ENCODE measurements at regions not wholly inside any gene's neighbourhood (a gene's known extent, or its start where the extent isn't known, plus 50 kb on each side); places are given as distances from the start of the nearest gene placed in this dataset.

- Histone ChIP-seq H3K14ac (ENCODE audit: insufficient read length) (no peak overlapping the region), H3K9ac (replicated peaks in 1 of 4; ENCODE audit: extremely low read depth in 1 of 4, low read depth in 3 of 4, low read length in 3 of 4) (no peak overlapping the region), H3K4me1 (replicated peaks in 1 of 4; ENCODE audit: control insufficient read depth in 3 of 4, insufficient read depth in 4 of 4, low read length in 3 of 4) (no peaks in the 10 kb centered on the region), H2BK12ac (ENCODE audit: low read depth, low read length) (no peak overlapping the region), H3K4me3 (ENCODE audit: extremely low read depth in 1 of 4, insufficient read depth in 2 of 4, low read depth in 3 of 4, low read length in 4 of 4) (no peak overlapping the region), H3K23ac (ENCODE audit: insufficient read length) (no peak overlapping the region), H3K9me3 (ENCODE audit: insufficient read depth in 2 of 2, low read depth in 1 of 2, low read length in 1 of 2) (peaks cover 0 to 5% of the 10 kb centered on the region in 2 experiments; a peak in 1 of 4 replicates), H3K56ac (replicated peaks; ENCODE audit: insufficient read length, low read depth, low read length) (no peak overlapping the region), H3K23me2 (ENCODE audit: low read depth, low read length) (peaks cover 1% of the 10 kb centered on the region; the same call in 1 of the 2 replicates), H2BK5ac (ENCODE audit: low read depth, low read length) (no peak overlapping the region), H3K4me2 (ENCODE audit: insufficient read depth in 1 of 2, low read depth in 2 of 2, low read length in 2 of 2) (no peak overlapping the region), H4K91ac (replicated peaks; ENCODE audit: insufficient read length, low read length) (no peak overlapping the region), H3K27me3 (replicated peaks in 1 of 4; ENCODE audit: control insufficient read depth in 3 of 4, extremely low read depth in 1 of 4, insufficient read depth in 3 of 4, low read length in 3 of 4) (no peaks in the 10 kb centered on the region), H3K36me3 (ENCODE audit: control insufficient read depth in 2 of 4, insufficient read depth in 4 of 4, low read length in 3 of 4) (no peaks in the 10 kb centered on the region), H3K27ac (ENCODE audit: low read depth, low read length) (no peak overlapping the region), H2AFZ (ENCODE audit: low read length) (no peak overlapping the region), H2BK120ac (replicated peaks; ENCODE audit: low read depth, low read length) (no peak overlapping the region), H3K79me1 (ENCODE audit: low read depth, low read length) (no peaks in the 10 kb centered on the region), H3K4ac (replicated peaks; ENCODE audit: insufficient read length, low read depth, low read length) (no peak overlapping the region), H2BK20ac (ENCODE audit: low read length) (no peak overlapping the region), H4K20me1 (replicated peaks in 1 of 2; ENCODE audit: control insufficient read depth in 1 of 2, insufficient read depth in 2 of 2, low read length in 2 of 2) (no peaks in the 10 kb centered on the region), H4K8ac (ENCODE audit: extremely low read depth, insufficient read depth, low read length) (no peak overlapping the region), H4K5ac (ENCODE audit: insufficient read length, low read depth, low read length) (no peak overlapping the region), H2AK5ac (ENCODE audit: low read depth, low read length) (no peak overlapping the region), H3K79me2 (ENCODE audit: control insufficient read depth in 1 of 2, insufficient read depth in 2 of 2, low read length in 2 of 2) (no peaks in the 10 kb centered on the region), H2BK15ac (ENCODE audit: low read length) (no peak overlapping the region), H3K18ac (ENCODE audit: extremely low read depth, low read length) (no peak overlapping the region)
- CTCF ChIA-PET (ENCODE audit: partially characterized antibody), result interaction anchor here (1.3 kb wide), 1 partner anchor 10 kb away, joined by 3 read pairs; no protein-coding TSS in a partner anchor
- POLR2A ChIA-PET (ENCODE audit: partially characterized antibody), result no interaction called here
- DNase-seq (ENCODE audit: low read depth in 1 of 2, low spot score in 2 of 2) (no peak), FAIRE-seq (no peak)
- TF ChIP-seq RFX5 (IDR thresholded peaks at IDR 0.05; ENCODE audit: borderline replicate concordance, low read depth, low read length), result no peak
- WGBS, 2 experiments (ENCODE audit: extremely low coverage in 1 of 2, insufficient coverage in 1 of 2, insufficient read length in 1 of 2, insufficient replicate concordance in 2 of 2, low coverage in 1 of 2, low lambda C conversion rate in 2 of 2, missing lambda C conversion rate in 1 of 2), result 89% methylated on average over 10 of the region's 10 CpGs; no CpG with 5 or more reads in 1 of the 2 experiments
Observed at GRCh38 chr13:68616600-68617222, 1386.6 kb upstream of the PCDH9 start.

Data from H1 (cell line).